ENCODE measurements at regions not wholly inside any gene's neighbourhood (a gene's known extent, or its start where the extent isn't known, plus 50 kb on each side); places are given as distances from the start of the nearest gene placed in this dataset.

GRCh38 chr10:29850371-29850770 is 209.0 kb downstream of the JCAD start:
- no peak for DNase-seq (ENCODE audit: low read depth)
- Histone ChIP-seq H3K4me3 (ENCODE audit: low read depth, low read length) (no peak overlapping the region), H3K36me3 (ENCODE audit: control insufficient read depth, insufficient read depth, low read length) (no peaks in the 10 kb centered on the region), H3K27me3 (ENCODE audit: control insufficient read depth, insufficient read depth, low read length) (peaks cover 13% of the 10 kb centered on the region)
- CTCF ChIA-PET: interaction anchor here (0.9 to 2.1 kb wide), 4 partner anchors 8 to 148 kb away, joined by 3 to 16 read pairs (median 4); no protein-coding TSS in a partner anchor
- no peak for TF ChIP-seq CTCF (IDR thresholded peaks at IDR 0.05; ENCODE audit: insufficient read depth, low read depth, low read length)
- POLR2A ChIA-PET: no interaction called here

GRCh38 chr10:29849886-29850285 is 209.5 kb downstream of the JCAD start:
- no peaks in the 10 kb centered on the region for H3K36me3 ChIP-seq (ENCODE audit: control insufficient read depth, insufficient read depth, low read length)
- DNase-seq (ENCODE audit: low read depth): no peak
- POLR2A ChIA-PET: no interaction called here
- CTCF ChIA-PET: interaction anchor here (0.6 to 2.1 kb wide), 7 partner anchors 8 to 148 kb away, joined by 3 to 16 read pairs (median 3); no protein-coding TSS in a partner anchor
- H3K4me3 ChIP-seq (ENCODE audit: low read depth, low read length): no peak overlapping the region
- peaks cover 15% of the 10 kb centered on the region for H3K27me3 ChIP-seq (ENCODE audit: control insufficient read depth, insufficient read depth, low read length)
- no peak for TF ChIP-seq CTCF (IDR thresholded peaks at IDR 0.05; ENCODE audit: insufficient read depth, low read depth, low read length)

- ChIA-PET CTCF (interaction anchor here (0.6 to 2.1 kb wide), 8 partner anchors 9 to 149 kb away, joined by 3 to 16 read pairs (median 3); no protein-coding TSS in a partner anchor), POLR2A (no interaction called here)
- no peaks in the 10 kb centered on the region for H3K36me3 ChIP-seq (ENCODE audit: control insufficient read depth, insufficient read depth, low read length)
- peak; percentile 37 for DNase-seq (ENCODE audit: low read depth)
- H3K27me3 ChIP-seq (ENCODE audit: control insufficient read depth, insufficient read depth, low read length): peaks cover 10% of the 10 kb centered on the region
- no peak for TF ChIP-seq CTCF (IDR thresholded peaks at IDR 0.05; ENCODE audit: insufficient read depth, low read depth, low read length)
- peak overlapping the region; percentile 1; the same call in 1 of the 2 replicates for H3K4me3 ChIP-seq (ENCODE audit: low read depth, low read length)
Measured at GRCh38 chr10:29849126-29849833, 210.1 kb downstream of the JCAD start.

- Histone ChIP-seq H3K36me3 (ENCODE audit: control insufficient read depth, insufficient read depth, low read length) (no peaks in the 10 kb centered on the region), H3K27me3 (ENCODE audit: control insufficient read depth, insufficient read depth, low read length) (peaks cover 6% of the 10 kb centered on the region; the same call in 1 of the 2 replicates), H3K4me3 (ENCODE audit: low read depth, low read length) (no peak overlapping the region)
- TF ChIP-seq CTCF (IDR thresholded peaks at IDR 0.05; ENCODE audit: insufficient read depth, low read depth, low read length): no peak
- ChIA-PET POLR2A (no interaction called here), CTCF (interaction anchor here (1.2 kb wide), 1 partner anchor 12 kb away, joined by 4 read pairs; no protein-coding TSS in a partner anchor)
- DNase-seq (ENCODE audit: low read depth): no peak
Measured at GRCh38 chr10:29846881-29847280, 212.1 kb upstream of the SVIL start.

GRCh38 chr10:29845166-29845565 is 210.4 kb upstream of the SVIL start:
- POLR2A ChIA-PET: no interaction called here
- Histone ChIP-seq H3K27me3 (ENCODE audit: control insufficient read depth, insufficient read depth, low read length) (peaks cover 7% of the 10 kb centered on the region), H3K36me3 (ENCODE audit: control insufficient read depth, insufficient read depth, low read length) (no peaks in the 10 kb centered on the region), H3K4me3 (ENCODE audit: low read depth, low read length) (no peak overlapping the region)
- DNase-seq (ENCODE audit: low read depth): no peak
- CTCF ChIA-PET: no interaction called here
- TF ChIP-seq CTCF (IDR thresholded peaks at IDR 0.05; ENCODE audit: insufficient read depth, low read depth, low read length): no peak
